Natural killer cell treated with Interleukin-12 subunit alpha and Interleukin-12 subunit beta and Interleukin-15 and Interleukin-18, amount 100 ng/mL, for 72 hours (primary cell): ENCODE measurements at regions not wholly inside any gene's neighbourhood (a gene's known extent, or its start where the extent isn't known, plus 50 kb on each side); places are given as distances from the start of the nearest gene placed in this dataset.

Experiments
- ATAC-seq, 2 donors: fragments of 150-1000 bp; cut with Tn5 transposase in 1 of 2; sonication (Bioruptor Pico), chemical (Tn5 transposase) in 1 of 2; 2 replicates each; pipeline ENCODE4 v1.10.0; 2021
- DNase-seq: peaks from one replicate; pipeline ENCODE4 v3.0.0; 2022; ENCODE audit warnings: low spot score
- H3K27ac Mint-ChIP-seq, 2 donors: 1 replicate in 1 of 2; 2 replicates in 1 of 2; pipeline ENCODE4 v1.8.0; 2022; ENCODE audit warnings: mixed read lengths in 2 of 2, mild to moderate bottlenecking in 1 of 2, moderate library complexity in 1 of 2
- H3K27me3 Mint-ChIP-seq, 2 donors: 1 replicate in 1 of 2; 2 replicates in 1 of 2; pipeline ENCODE4 v1.8.0; 2022; ENCODE audit warnings: mixed read lengths in 2 of 2
- H3K36me3 Mint-ChIP-seq: one replicate; pipeline ENCODE4 v1.8.0; 2022; ENCODE audit warnings: mixed read lengths
- H3K4me1 Mint-ChIP-seq, 2 donors: 1 replicate in 1 of 2; 2 replicates in 1 of 2; pipeline ENCODE4 v1.8.0; 2022; ENCODE audit warnings: low read depth in 2 of 2, mixed read lengths in 2 of 2, mild to moderate bottlenecking in 1 of 2
- H3K4me3 Mint-ChIP-seq: one replicate; pipeline ENCODE4 v1.8.0; 2022; ENCODE audit warnings: mixed read lengths
- H3K9me3 Mint-ChIP-seq: 2 replicates; pipeline ENCODE4 v1.8.0; 2022; ENCODE audit warnings: mixed read lengths

GRCh38 chr3:174336784-174337183 lies 522.4 kb upstream of the NAALADL2 start:
- Mint-ChIP-seq H3K9me3 (peaks cover 12% of the 10 kb centered on the region), H3K27ac (no peak overlapping the region), H3K36me3 (no peaks in the 10 kb centered on the region), H3K4me3 (no peak overlapping the region), H3K27me3 (no peaks in the 10 kb centered on the region), H3K4me1 (no peaks in the 10 kb centered on the region)
- DNase-seq = no peak
- ATAC-seq = no peak

- Mint-ChIP-seq H3K36me3 (no peaks in the 10 kb centered on the region), H3K9me3 (peaks cover 10% of the 10 kb centered on the region), H3K27me3 (no peaks in the 10 kb centered on the region), H3K27ac (no peak overlapping the region), H3K4me3 (no peak overlapping the region), H3K4me1 (no peaks in the 10 kb centered on the region)
- ATAC-seq (no peak), DNase-seq (no peak)
Observed at GRCh38 chr3:174337227-174337626, 521.9 kb upstream of the NAALADL2 start.

- no peak for ATAC-seq
- no peaks in the 10 kb centered on the region for H3K36me3 Mint-ChIP-seq
- no peak overlapping the region for H3K27ac Mint-ChIP-seq
Observed at GRCh38 chr3:174340624-174341587, 518.2 kb upstream of the NAALADL2 start.

GRCh38 chr3:174342171-174342570 lies 517.0 kb upstream of the NAALADL2 start:
- Mint-ChIP-seq H3K9me3 (peaks cover 5% of the 10 kb centered on the region), H3K36me3 (no peaks in the 10 kb centered on the region), H3K4me3 (no peak overlapping the region), H3K27ac (no peak overlapping the region), H3K4me1 (no peaks in the 10 kb centered on the region), H3K27me3 (no peaks in the 10 kb centered on the region)
- DNase-seq = no peak
- no peak for ATAC-seq

More at GRCh38 chr3:174340624-174341587, 518.2 kb upstream of the NAALADL2 start:
- Mint-ChIP-seq H3K27me3 (no peaks in the 10 kb centered on the region), H3K9me3 (peaks cover 8% of the 10 kb centered on the region), H3K4me1 (no peaks in the 10 kb centered on the region), H3K4me3 (no peak overlapping the region)
- DNase-seq = no peak

- Mint-ChIP-seq H3K27me3 (no peaks in the 10 kb centered on the region), H3K9me3 (peaks cover 7% of the 10 kb centered on the region), H3K36me3 (peaks cover 3% of the 10 kb centered on the region), H3K4me1 (no peaks in the 10 kb centered on the region), H3K4me3 (no peak overlapping the region), H3K27ac (no peak overlapping the region)
- ATAC-seq (no peak), DNase-seq (no peak)
Observed at GRCh38 chr3:174342941-174343501, 516.1 kb upstream of the NAALADL2 start.

GRCh38 chr3:174346141-174346540 lies 513.0 kb upstream of the NAALADL2 start:
- no peak for ATAC-seq
- Mint-ChIP-seq H3K27me3 (no peaks in the 10 kb centered on the region), H3K36me3 (peaks cover 7% of the 10 kb centered on the region), H3K9me3 (peaks cover 15% of the 10 kb centered on the region), H3K4me1 (no peaks in the 10 kb centered on the region), H3K27ac (no peak overlapping the region), H3K4me3 (no peak overlapping the region)
- DNase-seq = no peak

GRCh38 chr3:174346571-174346970 lies 512.6 kb upstream of the NAALADL2 start:
- Mint-ChIP-seq H3K4me3 (no peak overlapping the region), H3K36me3 (peaks cover 7% of the 10 kb centered on the region), H3K27me3 (no peaks in the 10 kb centered on the region), H3K9me3 (peaks cover 15% of the 10 kb centered on the region), H3K4me1 (no peaks in the 10 kb centered on the region), H3K27ac (no peak overlapping the region)
- no peak for ATAC-seq
- DNase-seq = no peak

- H3K9me3 Mint-ChIP-seq = peaks cover 15% of the 10 kb centered on the region
- H3K27ac Mint-ChIP-seq = no peak overlapping the region
- peaks cover 7% of the 10 kb centered on the region for H3K36me3 Mint-ChIP-seq
- H3K4me3 Mint-ChIP-seq = no peak overlapping the region
- no peaks in the 10 kb centered on the region for H3K27me3 Mint-ChIP-seq
- DNase-seq (no peak), ATAC-seq (no peak)
- no peaks in the 10 kb centered on the region for H3K4me1 Mint-ChIP-seq
Observed at GRCh38 chr3:174347474-174348138, 511.5 kb upstream of the NAALADL2 start.

- H3K36me3 Mint-ChIP-seq = peaks cover 7% of the 10 kb centered on the region
- H3K9me3 Mint-ChIP-seq = peaks cover 16% of the 10 kb centered on the region
- no peaks in the 10 kb centered on the region for H3K4me1 Mint-ChIP-seq
- DNase-seq (no peak), ATAC-seq (no peak)
- H3K27ac Mint-ChIP-seq = no peak overlapping the region
- no peaks in the 10 kb centered on the region for H3K27me3 Mint-ChIP-seq
- H3K4me3 Mint-ChIP-seq = no peak overlapping the region
Observed at GRCh38 chr3:174352227-174352626, 506.9 kb upstream of the NAALADL2 start.

- Mint-ChIP-seq H3K4me1 (no peaks in the 10 kb centered on the region), H3K9me3 (peaks cover 7% of the 10 kb centered on the region), H3K27ac (no peak overlapping the region), H3K27me3 (no peaks in the 10 kb centered on the region), H3K36me3 (no peaks in the 10 kb centered on the region), H3K4me3 (no peak overlapping the region)
- ATAC-seq (no peak), DNase-seq (no peak)
Observed at GRCh38 chr3:174355505-174355904, 503.6 kb upstream of the NAALADL2 start.

GRCh38 chr3:174356596-174356995 lies 502.5 kb upstream of the NAALADL2 start:
- DNase-seq (no peak), ATAC-seq (no peak)
- H3K4me3 Mint-ChIP-seq = no peak overlapping the region
- peaks cover 3% of the 10 kb centered on the region for H3K9me3 Mint-ChIP-seq
- no peaks in the 10 kb centered on the region for H3K36me3 Mint-ChIP-seq
- no peaks in the 10 kb centered on the region for H3K4me1 Mint-ChIP-seq
- H3K27me3 Mint-ChIP-seq = no peaks in the 10 kb centered on the region
- H3K27ac Mint-ChIP-seq = no peak overlapping the region

GRCh38 chr3:174358252-174358651 lies 500.9 kb upstream of the NAALADL2 start:
- Mint-ChIP-seq H3K9me3 (peaks cover 3% of the 10 kb centered on the region), H3K4me3 (no peak overlapping the region), H3K4me1 (no peaks in the 10 kb centered on the region), H3K36me3 (no peaks in the 10 kb centered on the region), H3K27me3 (no peaks in the 10 kb centered on the region), H3K27ac (no peak overlapping the region)
- no peak for ATAC-seq
- DNase-seq = no peak

GRCh38 chr3:174362556-174362955 lies 496.6 kb upstream of the NAALADL2 start:
- ATAC-seq = no peak
- H3K27me3 Mint-ChIP-seq = no peaks in the 10 kb centered on the region
- peaks cover 4% of the 10 kb centered on the region for H3K9me3 Mint-ChIP-seq
- H3K4me1 Mint-ChIP-seq = no peaks in the 10 kb centered on the region
- no peaks in the 10 kb centered on the region for H3K36me3 Mint-ChIP-seq
- no peak overlapping the region for H3K27ac Mint-ChIP-seq
- no peak for DNase-seq
- no peak overlapping the region for H3K4me3 Mint-ChIP-seq

- H3K27me3 Mint-ChIP-seq = no peaks in the 10 kb centered on the region
- no peak for ATAC-seq
- H3K4me3 Mint-ChIP-seq = no peak overlapping the region
Observed at GRCh38 chr3:174363256-174363655, 495.9 kb upstream of the NAALADL2 start.

More at GRCh38 chr3:174363256-174363655, 495.9 kb upstream of the NAALADL2 start:
- DNase-seq = no peak
- Mint-ChIP-seq H3K36me3 (no peaks in the 10 kb centered on the region), H3K27ac (no peak overlapping the region), H3K4me1 (no peaks in the 10 kb centered on the region), H3K9me3 (peaks cover 4% of the 10 kb centered on the region)
